K562 (cell line): ENCODE measurements at regions not wholly inside any gene's neighbourhood (a gene's known extent, or its start where the extent isn't known, plus 50 kb on each side); places are given as distances from the start of the nearest gene placed in this dataset.

Source experiments
- BCL6 ChIP-seq: fragments of 250-450 bp; sonication (Bioruptor Pico); IDR thresholded peaks from 2 replicates; pipeline ENCODE4 v1.4.0; 2020
- BRD4 ChIP-seq: fragments of 200-600 bp; sonication (generic); IDR thresholded peaks from 2 replicates; pipeline ENCODE4 v1.6.1; 2017; ENCODE audit warnings: inconsistent platforms
- CBFA2T3 ChIP-seq: fragments of 450-650 bp; IDR thresholded peaks from 2 replicates; pipeline ENCODE4 v1.6.1; 2017
- FOSL1 ChIP-seq: fragments of 200-800 bp; sonication (Bioruptor generic); conservative IDR thresholded peaks from 2 replicates; pipeline ENCODE4 v1.6.1; 2016; ENCODE audit warnings: missing genetic modification characterization, missing compliant biosample characterization
- KLF16 ChIP-seq: IDR thresholded peaks from 2 replicates; pipeline ENCODE4 v1.6.1; 2016; ENCODE audit warnings: antibody characterized with exemption
- MED1 ChIP-seq: sonication (generic); formaldehyde crosslinking; IDR thresholded peaks from 2 replicates; pipeline ENCODE4 v1.8.1; 2023; ENCODE audit warnings: missing genetic modification reagents, borderline replicate concordance
- MEIS2 ChIP-seq: fragments of 450-650 bp; IDR thresholded peaks from 2 replicates; pipeline ENCODE4 v1.6.1; 2014; ENCODE audit warnings: mild to moderate bottlenecking; ENCODE audit not compliant: partially characterized antibody
- NCOR1 ChIP-seq: fragments of 450-650 bp; IDR thresholded peaks from 2 replicates; pipeline ENCODE4 v1.6.1; 2016; ENCODE audit warnings: mild to moderate bottlenecking, moderate library complexity
- PCBP2 ChIP-seq: fragments of 200-400 bp; formaldehyde crosslinking; IDR thresholded peaks from 2 replicates; pipeline ENCODE4 v1.6.1; 2018; ENCODE audit warnings: low read length, low read depth, mild to moderate bottlenecking, moderate library complexity; ENCODE audit not compliant: poor library complexity, severe bottlenecking
- RCOR1 ChIP-seq, 2 experiments: IDR thresholded peaks; 2 replicates each; pipeline ENCODE4 v1.6.1; 2012; ENCODE audit warnings: low read depth in 2 of 2, low read length in 2 of 2, borderline replicate concordance in 1 of 2, improper control_type of control experiment in 1 of 2
- SREBF2 ChIP-seq: sonication (generic); formaldehyde crosslinking; IDR thresholded peaks from 2 replicates; pipeline ENCODE4 v1.4.0; 2020; ENCODE audit warnings: mild to moderate bottlenecking, missing genetic modification reagents
- SRSF3 ChIP-seq: fragments of 200-400 bp; formaldehyde crosslinking; IDR thresholded peaks from 2 replicates; pipeline ENCODE4 v1.6.1; 2016; ENCODE audit warnings: mild to moderate bottlenecking, low read length, moderate library complexity; ENCODE audit not compliant: insufficient read depth
- STAT5A ChIP-seq: IDR thresholded peaks from 2 replicates; pipeline ENCODE4 v1.6.1; 2012; ENCODE audit warnings: low read length, inconsistent platforms, borderline replicate concordance
- TAF7 ChIP-seq: fragments of 450-650 bp; IDR thresholded peaks from 2 replicates; pipeline ENCODE4 v1.6.1; 2016; ENCODE audit warnings: missing genetic modification characterization, missing compliant biosample characterization
- TCF3 ChIP-seq: sonication (generic); formaldehyde crosslinking; IDR thresholded peaks from 2 replicates; pipeline ENCODE4 v1.4.0; 2020; ENCODE audit warnings: mild to moderate bottlenecking, missing genetic modification reagents
- TEAD4 ChIP-seq, 2 experiments: sonication (generic) in 1 of 2; formaldehyde crosslinking in 1 of 2; IDR thresholded peaks; 2 replicates each; pipeline versions ENCODE4 v1.6.1 to v1.8.0; 2012 to 2022; ENCODE audit warnings: borderline replicate concordance in 1 of 2, inconsistent platforms in 1 of 2, low read length in 1 of 2, mild to moderate bottlenecking in 1 of 2, missing genetic modification reagents in 1 of 2
- TFAP4 ChIP-seq: sonication (generic); formaldehyde crosslinking; IDR thresholded peaks from 2 replicates; pipeline ENCODE4 v1.8.0; 2022; ENCODE audit warnings: missing genetic modification reagents, mild to moderate bottlenecking, moderate library complexity, borderline replicate concordance
- YY1 ChIP-seq, 3 experiments: IDR thresholded peaks; 2 replicates each; pipeline ENCODE4 v1.6.1; 2011; ENCODE audit warnings: low read length in 2 of 3, mild to moderate bottlenecking in 2 of 3, moderate library complexity in 2 of 3, borderline replicate concordance in 1 of 3, control low read depth in 1 of 3, low read depth in 1 of 3; ENCODE audit not compliant: insufficient read depth in 3 of 3, insufficient replicate concordance in 2 of 3, control insufficient read depth in 1 of 3, insufficient read length in 1 of 3; ENCODE audit errors: extremely low read depth in 1 of 3
- ZBTB33 ChIP-seq: sonication (generic); formaldehyde crosslinking; IDR thresholded peaks from 2 replicates; pipeline ENCODE4 v1.8.1; 2023; ENCODE audit warnings: mild to moderate bottlenecking, missing genetic modification reagents
- ZEB2 ChIP-seq: fragments of 450-650 bp; IDR thresholded peaks from 2 replicates; pipeline ENCODE4 v1.6.1; 2016
- ZNF696 ChIP-seq: fragments of 250-450 bp; sonication (Bioruptor Pico); conservative IDR thresholded peaks from 2 replicates; pipeline ENCODE4 v1.4.0; 2020; ENCODE audit warnings: mild to moderate bottlenecking, moderate library complexity
- ZNF785 ChIP-seq: fragments of 250-450 bp; sonication (Bioruptor Pico); IDR thresholded peaks from 2 replicates; pipeline ENCODE4 v1.4.0; 2020; ENCODE audit warnings: mild to moderate bottlenecking
- TF ChIP-seq, protein P1 (sequence below): IDR thresholded peaks from 2 replicates; pipeline ENCODE4 v1.6.1; 2016; ENCODE audit warnings: missing genetic modification characterization, missing compliant biosample characterization

GRCh38 chr21:38956856-38957571 lies 151.3 kb downstream of the ETS2 start (continued):
- TF ChIP-seq TEAD4 (IDR thresholded peaks at IDR 0.05; ENCODE audit: low read length) (peak; percentile 83), TEAD4 (CRISPR knock-in tag; IDR thresholded peaks at IDR 0.05; ENCODE audit: borderline replicate concordance) (no peak), NCOR1 (peak; percentile 48; the same call in 1 of the 2 replicates), ZNF785 (CRISPR knock-in tag) (no peak), STAT5A (peak; percentile 82), YY1 (IDR thresholded peaks at IDR 0.05; ENCODE audit: borderline replicate concordance in 1 of 3, control insufficient read depth in 1 of 3, extremely low read depth in 1 of 3, insufficient read depth in 3 of 3, insufficient read length in 1 of 3, insufficient replicate concordance in 2 of 3, low read depth in 1 of 3, low read length in 2 of 3) (no peak), RCOR1 (IDR thresholded peaks at IDR 0.05; ENCODE audit: borderline replicate concordance in 1 of 2, low read depth in 2 of 2, low read length in 2 of 2) (0 out of 4 replicates have a peak, but pooled peaks of 1 of the 2 experiments have one; percentile 33), SREBF2 (CRISPR knock-in tag) (no peak), PCBP2 (no peak), MEIS2 (peak; percentile 73), TFAP4 (CRISPR knock-in tag) (no peak), TAF7 (tag) (no peak), MED1 (CRISPR knock-in tag) (no peak), KLF16 (peak; percentile 34; the same call in 1 of the 2 replicates), ZNF696 (CRISPR knock-in tag) (no peak), SRSF3 (no peak), BRD4 (no peak), ZBTB33 (CRISPR knock-in tag) (no peak), BCL6 (no peak), ZEB2 (peak; percentile 92), FOSL1 (tag) (0 out of 2 replicates have a peak, but pooled peaks have one; percentile 24), CBFA2T3 (peak; percentile 74), TCF3 (CRISPR knock-in tag) (peak; percentile 79)
- TF ChIP-seq, protein P1, sequence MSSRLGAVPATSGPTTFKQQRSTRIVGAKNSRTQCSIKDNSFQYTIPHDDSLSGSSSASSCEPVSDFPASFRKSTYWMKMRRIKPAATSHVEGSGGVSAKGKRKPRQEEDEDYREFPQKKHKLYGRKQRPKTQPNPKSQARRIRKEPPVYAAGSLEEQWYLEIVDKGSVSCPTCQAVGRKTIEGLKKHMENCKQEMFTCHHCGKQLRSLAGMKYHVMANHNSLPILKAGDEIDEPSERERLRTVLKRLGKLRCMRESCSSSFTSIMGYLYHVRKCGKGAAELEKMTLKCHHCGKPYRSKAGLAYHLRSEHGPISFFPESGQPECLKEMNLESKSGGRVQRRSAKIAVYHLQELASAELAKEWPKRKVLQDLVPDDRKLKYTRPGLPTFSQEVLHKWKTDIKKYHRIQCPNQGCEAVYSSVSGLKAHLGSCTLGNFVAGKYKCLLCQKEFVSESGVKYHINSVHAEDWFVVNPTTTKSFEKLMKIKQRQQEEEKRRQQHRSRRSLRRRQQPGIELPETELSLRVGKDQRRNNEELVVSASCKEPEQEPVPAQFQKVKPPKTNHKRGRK (tag), result no peak
